ENCODE measurements at regions not wholly inside any gene's neighbourhood (a gene's known extent, or its start where the extent isn't known, plus 50 kb on each side); places are given as distances from the start of the nearest gene placed in this dataset.
A peak's percentile ranks its signal among the peaks of the same experiment; 100 is the strongest.

DNA sequence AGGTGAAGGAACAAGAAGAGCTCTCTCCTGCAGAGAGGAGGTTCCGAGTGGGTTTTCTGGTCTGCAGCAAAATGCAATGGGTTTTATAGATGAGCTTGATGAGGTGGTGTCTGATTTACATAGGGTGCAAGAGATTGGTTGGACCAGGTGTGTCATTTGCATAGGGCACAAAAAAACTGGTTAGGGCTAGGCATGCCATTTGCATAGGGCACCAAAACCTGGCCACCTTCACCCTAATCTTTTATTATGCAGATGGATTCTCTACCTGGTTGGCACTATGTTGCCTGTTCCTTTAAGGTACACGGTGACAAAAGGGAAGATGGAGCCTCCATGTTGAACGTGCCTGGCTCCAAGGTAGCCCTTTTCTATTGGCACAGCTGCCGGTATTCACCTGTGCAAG, 94.5 kb upstream of the PRKX start:
- TF ChIP-seq NRF1 (IDR thresholded peaks at IDR 0.05; ENCODE audit: low read depth, low read length) (no peak), FOXJ3 (CRISPR knock-in tag; IDR thresholded peaks at IDR 0.05) (no peak), YY1 (IDR thresholded peaks at IDR 0.05; ENCODE audit: low read depth) (no peak)
- TF ChIP-seq, protein P1, sequence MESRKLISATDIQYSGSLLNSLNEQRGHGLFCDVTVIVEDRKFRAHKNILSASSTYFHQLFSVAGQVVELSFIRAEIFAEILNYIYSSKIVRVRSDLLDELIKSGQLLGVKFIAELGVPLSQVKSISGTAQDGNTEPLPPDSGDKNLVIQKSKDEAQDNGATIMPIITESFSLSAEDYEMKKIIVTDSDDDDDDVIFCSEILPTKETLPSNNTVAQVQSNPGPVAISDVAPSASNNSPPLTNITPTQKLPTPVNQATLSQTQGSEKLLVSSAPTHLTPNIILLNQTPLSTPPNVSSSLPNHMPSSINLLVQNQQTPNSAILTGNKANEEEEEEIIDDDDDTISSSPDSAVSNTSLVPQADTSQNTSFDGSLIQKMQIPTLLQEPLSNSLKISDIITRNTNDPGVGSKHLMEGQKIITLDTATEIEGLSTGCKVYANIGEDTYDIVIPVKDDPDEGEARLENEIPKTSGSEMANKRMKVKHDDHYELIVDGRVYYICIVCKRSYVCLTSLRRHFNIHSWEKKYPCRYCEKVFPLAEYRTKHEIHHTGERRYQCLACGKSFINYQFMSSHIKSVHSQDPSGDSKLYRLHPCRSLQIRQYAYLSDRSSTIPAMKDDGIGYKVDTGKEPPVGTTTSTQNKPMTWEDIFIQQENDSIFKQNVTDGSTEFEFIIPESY (IDR thresholded peaks at IDR 0.05; ENCODE audit: borderline replicate concordance, low read depth) = no peak
- no peak for DNase-seq
- Histone ChIP-seq H3K4me2 (no peak overlapping the region), H3K4me1 (ENCODE audit: control insufficient read depth in 1 of 2, insufficient read depth in 2 of 2, low read depth in 1 of 2, low read length in 1 of 2) (peaks cover 0 to 2% of the 10 kb centered on the region in 2 experiments; a peak in 1 of 4 replicates), H3K9me3 (no peaks in the 10 kb centered on the region), H3K4me3 (ENCODE audit: low read depth in 2 of 2, low read length in 1 of 2) (no peak overlapping the region), H3K9ac (no peak overlapping the region), H3K79me2 (ENCODE audit: insufficient read depth) (no peaks in the 10 kb centered on the region), H3K27ac (ENCODE audit: low read depth in 2 of 2, low read length in 1 of 2) (no peak overlapping the region), H2AFZ (ENCODE audit: low read depth) (no peak overlapping the region), H4K20me1 (ENCODE audit: insufficient read depth) (no peaks in the 10 kb centered on the region), H3K9me2 (no peaks in the 10 kb centered on the region), H3K27me3 (ENCODE audit: insufficient read depth) (peaks cover 25% of the 10 kb centered on the region; the same call in 1 of the 2 replicates), H3K36me3 (replicated peaks in 1 of 2; ENCODE audit: control insufficient read depth in 1 of 2, insufficient read depth in 2 of 2, low read length in 1 of 2) (peaks cover 0 to 4% of the 10 kb centered on the region in 2 experiments), H3F3A (replicated peaks; ENCODE audit: insufficient read depth) (no peaks in the 10 kb centered on the region)
- CTCF ChIA-PET = interaction anchor here (1.7 kb wide), 1 partner anchor 13 kb away, joined by 4 read pairs; no protein-coding TSS in a partner anchor
- POLR2A ChIA-PET = no interaction called here
- WGBS (ENCODE audit: low lambda C conversion rate) = 18% methylated on average over 4 of the region's 4 CpGs

DNA sequence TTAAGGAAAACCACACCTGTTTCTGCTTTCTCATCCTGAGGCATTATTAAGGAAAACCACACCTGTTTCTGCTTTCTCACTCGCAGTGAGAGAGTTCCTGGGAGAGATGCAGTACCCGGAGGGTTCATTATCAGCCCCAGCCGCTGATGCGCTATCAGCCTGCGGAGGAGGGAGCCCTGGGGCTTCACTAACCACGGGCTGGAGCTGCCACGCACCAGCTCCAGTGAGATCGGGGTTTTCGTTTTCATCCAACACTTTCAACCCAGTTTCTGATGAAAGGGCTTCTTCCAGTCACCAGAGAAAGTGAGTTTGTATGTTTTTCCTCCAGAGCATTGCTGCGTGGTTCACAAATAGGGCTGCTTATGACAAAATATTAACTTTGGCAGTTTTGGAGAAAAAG, 93.2 kb upstream of the PRKX start:
- TF ChIP-seq, protein P2, sequence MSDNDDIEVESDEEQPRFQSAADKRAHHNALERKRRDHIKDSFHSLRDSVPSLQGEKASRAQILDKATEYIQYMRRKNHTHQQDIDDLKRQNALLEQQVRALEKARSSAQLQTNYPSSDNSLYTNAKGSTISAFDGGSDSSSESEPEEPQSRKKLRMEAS (IDR thresholded peaks at IDR 0.05; ENCODE audit: low read depth) = no peak
- TF ChIP-seq, protein P3, sequence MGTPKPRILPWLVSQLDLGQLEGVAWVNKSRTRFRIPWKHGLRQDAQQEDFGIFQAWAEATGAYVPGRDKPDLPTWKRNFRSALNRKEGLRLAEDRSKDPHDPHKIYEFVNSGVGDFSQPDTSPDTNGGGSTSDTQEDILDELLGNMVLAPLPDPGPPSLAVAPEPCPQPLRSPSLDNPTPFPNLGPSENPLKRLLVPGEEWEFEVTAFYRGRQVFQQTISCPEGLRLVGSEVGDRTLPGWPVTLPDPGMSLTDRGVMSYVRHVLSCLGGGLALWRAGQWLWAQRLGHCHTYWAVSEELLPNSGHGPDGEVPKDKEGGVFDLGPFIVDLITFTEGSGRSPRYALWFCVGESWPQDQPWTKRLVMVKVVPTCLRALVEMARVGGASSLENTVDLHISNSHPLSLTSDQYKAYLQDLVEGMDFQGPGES (IDR thresholded peaks at IDR 0.05; ENCODE audit: low read depth, low read length) = no peak
- TF ChIP-seq TAF1 (IDR thresholded peaks at IDR 0.05; ENCODE audit: borderline replicate concordance, low read depth, low read length) (no peak), NRF1 (IDR thresholded peaks at IDR 0.05; ENCODE audit: low read depth, low read length) (no peak), RCOR1 (IDR thresholded peaks at IDR 0.05; ENCODE audit: low read length) (no peak), JUND (IDR thresholded peaks at IDR 0.05) (no peak), FOXM1 (IDR thresholded peaks at IDR 0.05; ENCODE audit: low read depth) (no peak), EZH2phosphoT487 (IDR thresholded peaks at IDR 0.05; ENCODE audit: borderline replicate concordance, low read depth) (no peak), ELF1 (IDR thresholded peaks at IDR 0.05) (no peak), FOSL2 (IDR thresholded peaks at IDR 0.05; ENCODE audit: borderline replicate concordance, low read depth) (no peak), GABPA (IDR thresholded peaks at IDR 0.05; ENCODE audit: low read depth) (no peak), TEAD4 (IDR thresholded peaks at IDR 0.05; ENCODE audit: borderline replicate concordance, insufficient read depth) (no peak)
- TF ChIP-seq, protein P4, sequence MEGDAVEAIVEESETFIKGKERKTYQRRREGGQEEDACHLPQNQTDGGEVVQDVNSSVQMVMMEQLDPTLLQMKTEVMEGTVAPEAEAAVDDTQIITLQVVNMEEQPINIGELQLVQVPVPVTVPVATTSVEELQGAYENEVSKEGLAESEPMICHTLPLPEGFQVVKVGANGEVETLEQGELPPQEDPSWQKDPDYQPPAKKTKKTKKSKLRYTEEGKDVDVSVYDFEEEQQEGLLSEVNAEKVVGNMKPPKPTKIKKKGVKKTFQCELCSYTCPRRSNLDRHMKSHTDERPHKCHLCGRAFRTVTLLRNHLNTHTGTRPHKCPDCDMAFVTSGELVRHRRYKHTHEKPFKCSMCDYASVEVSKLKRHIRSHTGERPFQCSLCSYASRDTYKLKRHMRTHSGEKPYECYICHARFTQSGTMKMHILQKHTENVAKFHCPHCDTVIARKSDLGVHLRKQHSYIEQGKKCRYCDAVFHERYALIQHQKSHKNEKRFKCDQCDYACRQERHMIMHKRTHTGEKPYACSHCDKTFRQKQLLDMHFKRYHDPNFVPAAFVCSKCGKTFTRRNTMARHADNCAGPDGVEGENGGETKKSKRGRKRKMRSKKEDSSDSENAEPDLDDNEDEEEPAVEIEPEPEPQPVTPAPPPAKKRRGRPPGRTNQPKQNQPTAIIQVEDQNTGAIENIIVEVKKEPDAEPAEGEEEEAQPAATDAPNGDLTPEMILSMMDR (IDR thresholded peaks at IDR 0.05) = no peak
- TF ChIP-seq, protein P5, sequence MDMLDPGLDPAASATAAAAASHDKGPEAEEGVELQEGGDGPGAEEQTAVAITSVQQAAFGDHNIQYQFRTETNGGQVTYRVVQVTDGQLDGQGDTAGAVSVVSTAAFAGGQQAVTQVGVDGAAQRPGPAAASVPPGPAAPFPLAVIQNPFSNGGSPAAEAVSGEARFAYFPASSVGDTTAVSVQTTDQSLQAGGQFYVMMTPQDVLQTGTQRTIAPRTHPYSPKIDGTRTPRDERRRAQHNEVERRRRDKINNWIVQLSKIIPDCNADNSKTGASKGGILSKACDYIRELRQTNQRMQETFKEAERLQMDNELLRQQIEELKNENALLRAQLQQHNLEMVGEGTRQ (IDR thresholded peaks at IDR 0.05; ENCODE audit: borderline replicate concordance, low read depth, low read length) = no peak
- TF ChIP-seq, protein P6, sequence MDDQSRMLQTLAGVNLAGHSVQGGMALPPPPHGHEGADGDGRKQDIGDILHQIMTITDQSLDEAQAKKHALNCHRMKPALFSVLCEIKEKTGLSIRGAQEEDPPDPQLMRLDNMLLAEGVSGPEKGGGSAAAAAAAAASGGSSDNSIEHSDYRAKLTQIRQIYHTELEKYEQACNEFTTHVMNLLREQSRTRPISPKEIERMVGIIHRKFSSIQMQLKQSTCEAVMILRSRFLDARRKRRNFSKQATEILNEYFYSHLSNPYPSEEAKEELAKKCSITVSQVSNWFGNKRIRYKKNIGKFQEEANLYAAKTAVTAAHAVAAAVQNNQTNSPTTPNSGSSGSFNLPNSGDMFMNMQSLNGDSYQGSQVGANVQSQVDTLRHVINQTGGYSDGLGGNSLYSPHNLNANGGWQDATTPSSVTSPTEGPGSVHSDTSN (IDR thresholded peaks at IDR 0.05) = no peak
- ChIA-PET POLR2A (no interaction called here), CTCF (interaction anchor here (0.9 kb wide), 1 partner anchor 155 kb away, joined by 4 read pairs; no protein-coding TSS in a partner anchor)
- H3K9ac ChIP-seq = no peak overlapping the region
- H3K27ac ChIP-seq (ENCODE audit: low read depth in 2 of 2, low read length in 1 of 2) = no peak overlapping the region
- no peak overlapping the region for H3K4me2 ChIP-seq
- H4K20me1 ChIP-seq (ENCODE audit: insufficient read depth) = no peaks in the 10 kb centered on the region
- DNase-seq = peak; percentile 32
- H2AFZ ChIP-seq (ENCODE audit: low read depth) = no peak overlapping the region
- no peaks in the 10 kb centered on the region for H3K79me2 ChIP-seq (ENCODE audit: insufficient read depth)
- no peaks in the 10 kb centered on the region for H3K9me2 ChIP-seq
- H3K4me1 ChIP-seq (ENCODE audit: control insufficient read depth in 1 of 2, insufficient read depth in 2 of 2, low read depth in 1 of 2, low read length in 1 of 2) = peaks cover 0 to 2% of the 10 kb centered on the region in 2 experiments; a peak in 1 of 4 replicates
- H3K36me3 ChIP-seq (replicated peaks in 1 of 2; ENCODE audit: control insufficient read depth in 1 of 2, insufficient read depth in 2 of 2, low read length in 1 of 2) = peaks cover 0 to 1% of the 10 kb centered on the region in 2 experiments
- no peaks in the 10 kb centered on the region for H3F3A ChIP-seq (replicated peaks; ENCODE audit: insufficient read depth)
- H3K4me3 ChIP-seq (ENCODE audit: low read depth in 2 of 2, low read length in 1 of 2) = no peak overlapping the region
- no peaks in the 10 kb centered on the region for H3K9me3 ChIP-seq
- H3K27me3 ChIP-seq (ENCODE audit: insufficient read depth) = peaks cover 25% of the 10 kb centered on the region; the same call in 1 of the 2 replicates
- WGBS (ENCODE audit: low lambda C conversion rate) = 14% methylated on average over 10 of the region's 10 CpGs

Measured in SK-N-SH (cell line).